ENCODE measurements at regions not wholly inside any gene's neighbourhood (a gene's known extent, or its start where the extent isn't known, plus 50 kb on each side); places are given as distances from the start of the nearest gene placed in this dataset.

- H3K27me3 ChIP-seq, result no peaks in the 10 kb centered on the region
- intact Hi-C loops (cut with DNase I; ENCODE audit: low total_unique reads), result no loop called here
- DNase-seq (ENCODE audit: low spot score in 2 of 2), result no peak
- H3K4me3 ChIP-seq, result no peak overlapping the region
- TF ChIP-seq POLR2A (IDR thresholded peaks at IDR 0.05) (no peak), CTCF (IDR thresholded peaks at IDR 0.05) (no peak), POLR2AphosphoS5 (IDR thresholded peaks at IDR 0.05) (no peak)
- H3K4me1 ChIP-seq, result no peaks in the 10 kb centered on the region
- no peaks in the 10 kb centered on the region for H3K9me3 ChIP-seq
- no peak overlapping the region for H3K27ac ChIP-seq
- no peaks in the 10 kb centered on the region for H3K36me3 ChIP-seq
Observed at GRCh38 chr3:5554245-5554747, 366.8 kb downstream of the EDEM1 start.

- H3K4me1 ChIP-seq, result no peaks in the 10 kb centered on the region
- TF ChIP-seq CTCF (IDR thresholded peaks at IDR 0.05) (no peak), POLR2AphosphoS5 (IDR thresholded peaks at IDR 0.05) (no peak), POLR2A (IDR thresholded peaks at IDR 0.05) (no peak)
- H3K9me3 ChIP-seq, result no peaks in the 10 kb centered on the region
- DNase-seq (ENCODE audit: low spot score in 2 of 2), result no peak
- H3K27me3 ChIP-seq, result no peaks in the 10 kb centered on the region
- no peak overlapping the region for H3K27ac ChIP-seq
- no peaks in the 10 kb centered on the region for H3K36me3 ChIP-seq
- intact Hi-C loops (cut with DNase I; ENCODE audit: low total_unique reads), result no loop called here
- no peak overlapping the region for H3K4me3 ChIP-seq
Observed at GRCh38 chr3:5560199-5560598, 372.7 kb downstream of the EDEM1 start.

- no peaks in the 10 kb centered on the region for H3K27me3 ChIP-seq
- H3K36me3 ChIP-seq, result no peaks in the 10 kb centered on the region
- H3K9me3 ChIP-seq, result no peaks in the 10 kb centered on the region
- H3K27ac ChIP-seq, result no peak overlapping the region
- no peaks in the 10 kb centered on the region for H3K4me1 ChIP-seq
- TF ChIP-seq POLR2A (IDR thresholded peaks at IDR 0.05), result no peak
- TF ChIP-seq POLR2AphosphoS5 (IDR thresholded peaks at IDR 0.05), result no peak
- TF ChIP-seq CTCF (IDR thresholded peaks at IDR 0.05), result no peak
- intact Hi-C loops (cut with DNase I; ENCODE audit: low total_unique reads), result no loop called here
- DNase-seq (ENCODE audit: low spot score in 2 of 2), result no peak
- no peak overlapping the region for H3K4me3 ChIP-seq
Observed at GRCh38 chr3:5563537-5564277, 376.2 kb downstream of the EDEM1 start.

GRCh38 chr3:5564278-5564666 is 376.8 kb downstream of the EDEM1 start:
- Histone ChIP-seq H3K27me3 (no peaks in the 10 kb centered on the region), H3K9me3 (no peaks in the 10 kb centered on the region), H3K4me1 (no peaks in the 10 kb centered on the region), H3K27ac (no peak overlapping the region), H3K4me3 (no peak overlapping the region), H3K36me3 (no peaks in the 10 kb centered on the region)
- intact Hi-C loops (cut with DNase I; ENCODE audit: low total_unique reads), result no loop called here
- no peak for DNase-seq (ENCODE audit: low spot score in 2 of 2)
- no peak for TF ChIP-seq POLR2A (IDR thresholded peaks at IDR 0.05)
- no peak for TF ChIP-seq CTCF (IDR thresholded peaks at IDR 0.05)
- no peak for TF ChIP-seq POLR2AphosphoS5 (IDR thresholded peaks at IDR 0.05)

GRCh38 chr3:5565026-5565425 is 377.5 kb downstream of the EDEM1 start:
- H3K27me3 ChIP-seq, result no peaks in the 10 kb centered on the region
- intact Hi-C loops (cut with DNase I; ENCODE audit: low total_unique reads), result no loop called here
- no peaks in the 10 kb centered on the region for H3K4me1 ChIP-seq
- no peak for DNase-seq (ENCODE audit: low spot score in 2 of 2)
- no peak overlapping the region for H3K27ac ChIP-seq
- no peaks in the 10 kb centered on the region for H3K36me3 ChIP-seq
- TF ChIP-seq POLR2A (IDR thresholded peaks at IDR 0.05), result no peak
- TF ChIP-seq POLR2AphosphoS5 (IDR thresholded peaks at IDR 0.05), result no peak
- TF ChIP-seq CTCF (IDR thresholded peaks at IDR 0.05), result no peak
- H3K4me3 ChIP-seq, result no peak overlapping the region
- H3K9me3 ChIP-seq, result no peaks in the 10 kb centered on the region
